ENCODE measurements at regions not wholly inside any gene's neighbourhood (a gene's known extent, or its start where the extent isn't known, plus 50 kb on each side); places are given as distances from the start of the nearest gene placed in this dataset.
"Not testable (repeated sequence)": the region's sequence is repeated elsewhere in the genome, so short reads cannot be mapped to it uniquely, and the experiment has no call there.

- no peak for DNase-seq (ENCODE audit: low read depth)
These were observed 155.9 kb downstream of the SEC23IP start for GRCh38 chr10:120048391-120048790.

GRCh38 chr10:120051671-120052070, 159.1 kb downstream of the SEC23IP start:
- DNase-seq (ENCODE audit: low read depth): no peak

- no peak for DNase-seq (ENCODE audit: low read depth)
These were observed 160.6 kb downstream of the SEC23IP start for GRCh38 chr10:120052964-120053702.

GRCh38 chr10:120059790-120060189, 167.3 kb downstream of the SEC23IP start:
- not testable (repeated sequence) for DNase-seq (ENCODE audit: low read depth)

GRCh38 chr10:120067427-120067826, 174.9 kb downstream of the SEC23IP start:
- no peak for DNase-seq (ENCODE audit: low read depth)

- no peak for DNase-seq (ENCODE audit: low read depth)
These were observed 177.2 kb downstream of the SEC23IP start for GRCh38 chr10:120069700-120070099.

GRCh38 chr10:120075349-120075748, 182.8 kb downstream of the SEC23IP start:
- no peak for DNase-seq (ENCODE audit: low read depth)

GRCh38 chr10:120076996-120077706, 184.6 kb downstream of the SEC23IP start:
- no peak for DNase-seq (ENCODE audit: low read depth)

GRCh38 chr10:120077707-120078492, 185.4 kb downstream of the SEC23IP start:
- no peak for DNase-seq (ENCODE audit: low read depth)

- DNase-seq (ENCODE audit: low read depth): no peak
These were observed 192.7 kb downstream of the SEC23IP start for GRCh38 chr10:120085096-120085796.

- no peak for DNase-seq (ENCODE audit: low read depth)
These were observed 193.5 kb downstream of the SEC23IP start for GRCh38 chr10:120086066-120086465.

GRCh38 chr10:120087109-120087508, 194.6 kb downstream of the SEC23IP start:
- no peak for DNase-seq (ENCODE audit: low read depth)

- no peak for DNase-seq (ENCODE audit: low read depth)
These were observed 203.3 kb downstream of the SEC23IP start for GRCh38 chr10:120095875-120096274.

GRCh38 chr10:120097766-120098165, 205.2 kb downstream of the SEC23IP start:
- DNase-seq (ENCODE audit: low read depth): no peak

- DNase-seq (ENCODE audit: low read depth): no peak
These were observed 205.9 kb downstream of the SEC23IP start for GRCh38 chr10:120098232-120098930.

- DNase-seq (ENCODE audit: low read depth): no peak
These were observed 211.4 kb downstream of the SEC23IP start for GRCh38 chr10:120103738-120104560.

GRCh38 chr10:120105001-120105400, 212.5 kb downstream of the SEC23IP start:
- no peak for DNase-seq (ENCODE audit: low read depth)

GRCh38 chr10:120105492-120105891, 213.0 kb downstream of the SEC23IP start:
- no peak for DNase-seq (ENCODE audit: low read depth)

GRCh38 chr10:120108916-120109315, 216.4 kb downstream of the SEC23IP start:
- DNase-seq (ENCODE audit: low read depth): no peak

- DNase-seq (ENCODE audit: low read depth): not testable (repeated sequence)
These were observed 217.2 kb downstream of the SEC23IP start for GRCh38 chr10:120109725-120110124.

- no peak for DNase-seq (ENCODE audit: low read depth)
These were observed 217.7 kb downstream of the SEC23IP start for GRCh38 chr10:120110196-120110595.
